OCI-LY1 (cell line): ENCODE measurements at regions not wholly inside any gene's neighbourhood (a gene's known extent, or its start where the extent isn't known, plus 50 kb on each side); places are given as distances from the start of the nearest gene placed in this dataset.

ENCODE experiments used
- H2AFZ ChIP-seq: fragments of 200-600 bp; sonication (generic), shearing (Covaris generic); 2 replicates; pipeline ENCODE4 v1.6.0; 2014; ENCODE audit warnings: antibody characterized with exemption, mild to moderate bottlenecking, low read length
- H3F3A ChIP-seq: fragments of 200-600 bp; sonication (generic), shearing (Covaris generic); 2 replicates; pipeline ENCODE4 v1.6.0; 2014; ENCODE audit warnings: mild to moderate bottlenecking, antibody characterized with exemption, low read length, moderate library complexity; ENCODE audit not compliant: insufficient read depth
- H3K27ac ChIP-seq: fragments of 200-600 bp; sonication (generic); 2 replicates; pipeline ENCODE4 v1.5.1; 2014; ENCODE audit warnings: low read length, mixed run types, mild to moderate bottlenecking, low read depth; ENCODE audit not compliant: poor library complexity, severe bottlenecking
- H3K27me3 ChIP-seq: fragments of 200-600 bp; sonication (generic); 2 replicates; pipeline ENCODE4 v1.6.0; 2014; ENCODE audit warnings: antibody characterized with exemption, mild to moderate bottlenecking, low read length, moderate library complexity; ENCODE audit not compliant: insufficient read depth
- H3K36me3 ChIP-seq: fragments of 200-600 bp; sonication (generic); 2 replicates; pipeline ENCODE4 v1.6.1; 2014; ENCODE audit warnings: mild to moderate bottlenecking, antibody characterized with exemption, low read length, moderate library complexity, mixed read lengths; ENCODE audit not compliant: insufficient read depth
- H3K4me1 ChIP-seq: fragments of 200-600 bp; sonication (generic); 2 replicates; pipeline ENCODE4 v1.5.1; 2014; ENCODE audit warnings: mild to moderate bottlenecking, low read length, moderate library complexity; ENCODE audit not compliant: insufficient read depth, severe bottlenecking
- H3K4me2 ChIP-seq: fragments of 200-600 bp; sonication (generic), shearing (Covaris generic); 2 replicates; pipeline ENCODE4 v1.6.1; 2014; ENCODE audit warnings: low read length
- H3K4me3 ChIP-seq: fragments of 200-600 bp; sonication (generic); 2 replicates; pipeline ENCODE4 v1.5.1; 2014; ENCODE audit warnings: low read length, low read depth, mild to moderate bottlenecking, mixed read lengths; ENCODE audit not compliant: poor library complexity, severe bottlenecking
- H3K79me2 ChIP-seq: fragments of 200-600 bp; shearing (Covaris generic); 2 replicates; pipeline ENCODE4 v1.6.1; 2016; ENCODE audit warnings: mixed run types, low read length, mixed read lengths; ENCODE audit not compliant: insufficient read depth
- H3K9ac ChIP-seq: fragments of 200-600 bp; sonication (generic), shearing (Covaris generic); 2 replicates; pipeline ENCODE4 v1.6.1; 2014; ENCODE audit warnings: mild to moderate bottlenecking, low read length, mixed read lengths
- H3K9me2 ChIP-seq: fragments of 200-600 bp; sonication (generic), shearing (Covaris generic); 2 replicates; pipeline ENCODE4 v1.6.1; 2014; ENCODE audit warnings: low read depth, mild to moderate bottlenecking, low read length, mixed read lengths
- H3K9me3 ChIP-seq: fragments of 200-600 bp; shearing (Covaris generic); 2 replicates; pipeline ENCODE4 v1.6.1; 2014; ENCODE audit warnings: low read length, mixed read lengths
- H4K20me1 ChIP-seq: fragments of 200-600 bp; sonication (generic), shearing (Covaris generic); 2 replicates; pipeline ENCODE4 v1.6.0; 2016; ENCODE audit warnings: mild to moderate bottlenecking, low read length; ENCODE audit not compliant: insufficient read depth
- CTCF ChIP-seq: fragments of 200-600 bp; sonication (generic), shearing (Covaris generic); IDR thresholded peaks from 2 replicates; pipeline ENCODE4 v1.5.1; 2017; ENCODE audit warnings: mild to moderate bottlenecking, antibody characterized with exemption, low read length, moderate library complexity, mixed read lengths
- EZH2 ChIP-seq: fragments of 200-600 bp; sonication (generic), shearing (Covaris generic); IDR thresholded peaks from 2 replicates; pipeline ENCODE4 v1.8.0; 2017; ENCODE audit warnings: borderline replicate concordance, mixed run types, mild to moderate bottlenecking, antibody characterized with exemption, low read length, moderate library complexity, mixed read lengths

- Histone ChIP-seq H3K27ac (no peak overlapping the region), H3F3A (no peaks in the 10 kb centered on the region), H3K4me1 (no peaks in the 10 kb centered on the region), H2AFZ (no peak overlapping the region), H3K27me3 (no peaks in the 10 kb centered on the region), H3K4me3 (no peak overlapping the region), H3K4me2 (no peak overlapping the region), H4K20me1 (no peaks in the 10 kb centered on the region), H3K9me2 (no peaks in the 10 kb centered on the region), H3K9ac (no peak overlapping the region), H3K36me3 (no peaks in the 10 kb centered on the region), H3K79me2 (no peaks in the 10 kb centered on the region), H3K9me3 (no peaks in the 10 kb centered on the region)
- TF ChIP-seq CTCF (no peak), EZH2 (no peak)
Observed at GRCh38 chr3:1578124-1578806, 485.4 kb downstream of the CNTN6 start.

DNA sequence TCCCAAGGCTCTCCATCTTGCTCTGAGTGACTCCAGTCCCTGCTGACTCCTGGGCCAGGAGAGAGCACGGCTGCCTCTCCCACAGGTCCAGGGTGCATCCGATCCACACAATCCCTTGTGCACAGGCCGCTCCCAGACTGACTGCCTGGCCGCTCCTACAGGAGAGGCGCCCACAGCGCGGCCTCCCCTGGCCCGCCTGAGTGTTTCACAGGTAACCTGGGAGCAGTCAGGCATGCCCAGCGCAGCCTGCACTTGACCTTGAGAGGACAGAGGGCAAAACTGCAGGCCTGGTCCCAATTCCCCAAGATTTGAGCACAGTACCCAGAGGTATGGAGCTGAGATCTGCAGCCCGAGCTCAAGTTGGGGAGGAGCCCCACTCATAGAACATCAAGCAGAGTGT lies 490.2 kb downstream of the CNTN6 start:
- Histone ChIP-seq H3K36me3 (no peaks in the 10 kb centered on the region), H3K9me2 (no peaks in the 10 kb centered on the region), H2AFZ (no peak overlapping the region), H3F3A (no peaks in the 10 kb centered on the region), H3K27me3 (no peaks in the 10 kb centered on the region), H3K4me2 (no peak overlapping the region), H3K4me1 (no peaks in the 10 kb centered on the region), H3K9ac (no peak overlapping the region), H4K20me1 (no peaks in the 10 kb centered on the region), H3K4me3 (no peak overlapping the region), H3K27ac (no peak overlapping the region), H3K9me3 (no peaks in the 10 kb centered on the region), H3K79me2 (no peaks in the 10 kb centered on the region)
- TF ChIP-seq CTCF (no peak), EZH2 (no peak)

- Histone ChIP-seq H3F3A (no peaks in the 10 kb centered on the region), H3K4me3 (no peak overlapping the region), H3K4me1 (no peaks in the 10 kb centered on the region)
Observed at GRCh38 chr3:1587426-1587825, 494.6 kb downstream of the CNTN6 start.

More at GRCh38 chr3:1587426-1587825, 494.6 kb downstream of the CNTN6 start:
- no peaks in the 10 kb centered on the region for H3K36me3 ChIP-seq
- TF ChIP-seq CTCF (no peak), EZH2 (no peak)
- H3K4me2 ChIP-seq: no peak overlapping the region
- H3K9me3 ChIP-seq: no peaks in the 10 kb centered on the region
- H2AFZ ChIP-seq: no peak overlapping the region
- H4K20me1 ChIP-seq: no peaks in the 10 kb centered on the region
- no peaks in the 10 kb centered on the region for H3K27me3 ChIP-seq
- H3K27ac ChIP-seq: no peak overlapping the region
- no peaks in the 10 kb centered on the region for H3K9me2 ChIP-seq
- H3K79me2 ChIP-seq: no peaks in the 10 kb centered on the region
- no peak overlapping the region for H3K9ac ChIP-seq
